ENCODE measurements at regions not wholly inside any gene's neighbourhood (a gene's known extent, or its start where the extent isn't known, plus 50 kb on each side); places are given as distances from the start of the nearest gene placed in this dataset.
"Not testable (repeated sequence)": the region's sequence is repeated elsewhere in the genome, so short reads cannot be mapped to it uniquely, and the experiment has no call there.

GRCh38 chr20:55530763-55531162, 474.6 kb downstream of the CBLN4 start:
- H3K9me3 ChIP-seq (ENCODE audit: insufficient read depth, low read depth, low read length): no peaks in the 10 kb centered on the region
- H3K4me1 ChIP-seq (ENCODE audit: insufficient read depth, low read length): peaks cover 9% of the 10 kb centered on the region; the same call in 1 of the 2 replicates
- no peak overlapping the region for H3K4me3 ChIP-seq (ENCODE audit: low read length)
- no peak overlapping the region for H3K9ac ChIP-seq (ENCODE audit: low read depth, low read length)
- H3K36me3 ChIP-seq (ENCODE audit: insufficient read depth, low read depth, low read length): no peaks in the 10 kb centered on the region
- H3K27ac ChIP-seq (ENCODE audit: low read length): no peak overlapping the region
- H3K27me3 ChIP-seq (ENCODE audit: insufficient read depth, low read length): no peaks in the 10 kb centered on the region

GRCh38 chr20:55528482-55528881, 476.8 kb downstream of the CBLN4 start:
- no peak overlapping the region for H3K9ac ChIP-seq (ENCODE audit: low read depth, low read length)
- H3K27ac ChIP-seq (ENCODE audit: low read length): no peak overlapping the region
- no peaks in the 10 kb centered on the region for H3K27me3 ChIP-seq (ENCODE audit: insufficient read depth, low read length)
- no peaks in the 10 kb centered on the region for H3K36me3 ChIP-seq (ENCODE audit: insufficient read depth, low read depth, low read length)
- H3K4me1 ChIP-seq (ENCODE audit: insufficient read depth, low read length): peaks cover 9% of the 10 kb centered on the region; the same call in 1 of the 2 replicates
- H3K4me3 ChIP-seq (ENCODE audit: low read length): no peak overlapping the region
- H3K9me3 ChIP-seq (ENCODE audit: insufficient read depth, low read depth, low read length): no peaks in the 10 kb centered on the region

GRCh38 chr20:55522296-55522815, 483.0 kb downstream of the CBLN4 start:
- no peak overlapping the region for H3K27ac ChIP-seq (ENCODE audit: low read length)
- H3K9me3 ChIP-seq (ENCODE audit: insufficient read depth, low read depth, low read length): no peaks in the 10 kb centered on the region; the same call in 1 of the 2 replicates
- H3K36me3 ChIP-seq (ENCODE audit: insufficient read depth, low read depth, low read length): no peaks in the 10 kb centered on the region
- no peak overlapping the region for H3K9ac ChIP-seq (ENCODE audit: low read depth, low read length)
- no peaks in the 10 kb centered on the region for H3K27me3 ChIP-seq (ENCODE audit: insufficient read depth, low read length)
- H3K4me3 ChIP-seq (ENCODE audit: low read length): no peak overlapping the region
- H3K4me1 ChIP-seq (ENCODE audit: insufficient read depth, low read length): no peaks in the 10 kb centered on the region

- not testable (repeated sequence) for H3K36me3 ChIP-seq (ENCODE audit: insufficient read depth, low read depth, low read length); H3K9me3 ChIP-seq (ENCODE audit: insufficient read depth, low read depth, low read length); H3K27ac ChIP-seq (ENCODE audit: low read length); H3K4me3 ChIP-seq (ENCODE audit: low read length); H3K4me1 ChIP-seq (ENCODE audit: insufficient read depth, low read length); H3K9ac ChIP-seq (ENCODE audit: low read depth, low read length); H3K27me3 ChIP-seq (ENCODE audit: insufficient read depth, low read length)
Measured at GRCh38 chr20:55517584-55517983, 487.7 kb downstream of the CBLN4 start.

- peaks cover 10% of the 10 kb centered on the region for H3K4me1 ChIP-seq (ENCODE audit: insufficient read depth, low read length)
Measured at GRCh38 chr20:55515832-55516231, 489.5 kb downstream of the CBLN4 start.

GRCh38 chr20:55514531-55514930, 490.8 kb downstream of the CBLN4 start:
- Histone ChIP-seq H3K27ac (ENCODE audit: low read length) (no peak overlapping the region), H3K36me3 (ENCODE audit: insufficient read depth, low read depth, low read length) (no peaks in the 10 kb centered on the region), H3K4me3 (ENCODE audit: low read length) (no peak overlapping the region), H3K27me3 (ENCODE audit: insufficient read depth, low read length) (no peaks in the 10 kb centered on the region), H3K9me3 (ENCODE audit: insufficient read depth, low read depth, low read length) (no peaks in the 10 kb centered on the region), H3K4me1 (ENCODE audit: insufficient read depth, low read length) (peaks cover 10% of the 10 kb centered on the region), H3K9ac (ENCODE audit: low read depth, low read length) (no peak overlapping the region)

More at GRCh38 chr20:55515832-55516231, 489.5 kb downstream of the CBLN4 start:
- Histone ChIP-seq H3K27me3 (ENCODE audit: insufficient read depth, low read length) (no peaks in the 10 kb centered on the region), H3K9ac (ENCODE audit: low read depth, low read length) (no peak overlapping the region), H3K9me3 (ENCODE audit: insufficient read depth, low read depth, low read length) (no peaks in the 10 kb centered on the region), H3K27ac (ENCODE audit: low read length) (no peak overlapping the region), H3K4me3 (ENCODE audit: low read length) (no peak overlapping the region), H3K36me3 (ENCODE audit: insufficient read depth, low read depth, low read length) (no peaks in the 10 kb centered on the region)

GRCh38 chr20:55513954-55514353, 491.4 kb downstream of the CBLN4 start:
- Histone ChIP-seq H3K9me3 (ENCODE audit: insufficient read depth, low read depth, low read length) (no peaks in the 10 kb centered on the region), H3K36me3 (ENCODE audit: insufficient read depth, low read depth, low read length) (no peaks in the 10 kb centered on the region), H3K27ac (ENCODE audit: low read length) (no peak overlapping the region), H3K9ac (ENCODE audit: low read depth, low read length) (no peak overlapping the region), H3K27me3 (ENCODE audit: insufficient read depth, low read length) (no peaks in the 10 kb centered on the region), H3K4me1 (ENCODE audit: insufficient read depth, low read length) (peaks cover 10% of the 10 kb centered on the region), H3K4me3 (ENCODE audit: low read length) (no peak overlapping the region)

GRCh38 chr20:55500130-55500529, 505.2 kb downstream of the CBLN4 start:
- Histone ChIP-seq H3K4me1 (ENCODE audit: insufficient read depth, low read length) (no peaks in the 10 kb centered on the region), H3K27ac (ENCODE audit: low read length) (no peak overlapping the region), H3K9ac (ENCODE audit: low read depth, low read length) (no peak overlapping the region), H3K9me3 (ENCODE audit: insufficient read depth, low read depth, low read length) (no peaks in the 10 kb centered on the region), H3K36me3 (ENCODE audit: insufficient read depth, low read depth, low read length) (no peaks in the 10 kb centered on the region), H3K4me3 (ENCODE audit: low read length) (no peak overlapping the region), H3K27me3 (ENCODE audit: insufficient read depth, low read length) (no peaks in the 10 kb centered on the region)

- no peaks in the 10 kb centered on the region for H3K4me1 ChIP-seq (ENCODE audit: insufficient read depth, low read length)
- no peak overlapping the region for H3K4me3 ChIP-seq (ENCODE audit: low read length)
- H3K27me3 ChIP-seq (ENCODE audit: insufficient read depth, low read length): no peaks in the 10 kb centered on the region
- no peaks in the 10 kb centered on the region; the same call in 1 of the 2 replicates for H3K9me3 ChIP-seq (ENCODE audit: insufficient read depth, low read depth, low read length)
- no peak overlapping the region for H3K27ac ChIP-seq (ENCODE audit: low read length)
- no peaks in the 10 kb centered on the region for H3K36me3 ChIP-seq (ENCODE audit: insufficient read depth, low read depth, low read length)
- H3K9ac ChIP-seq (ENCODE audit: low read depth, low read length): no peak overlapping the region
Measured at GRCh38 chr20:55488593-55488992, 516.7 kb downstream of the CBLN4 start.

GRCh38 chr20:55478724-55479450, 526.4 kb downstream of the CBLN4 start:
- Histone ChIP-seq H3K27me3 (ENCODE audit: insufficient read depth, low read length) (no peaks in the 10 kb centered on the region), H3K36me3 (ENCODE audit: insufficient read depth, low read depth, low read length) (no peaks in the 10 kb centered on the region), H3K9ac (ENCODE audit: low read depth, low read length) (no peak overlapping the region), H3K27ac (ENCODE audit: low read length) (no peak overlapping the region), H3K4me1 (ENCODE audit: insufficient read depth, low read length) (peaks cover 10% of the 10 kb centered on the region; the same call in 1 of the 2 replicates), H3K9me3 (ENCODE audit: insufficient read depth, low read depth, low read length) (no peaks in the 10 kb centered on the region), H3K4me3 (ENCODE audit: low read length) (no peak overlapping the region)

GRCh38 chr20:55472704-55473103, 532.6 kb downstream of the CBLN4 start:
- Histone ChIP-seq H3K9me3 (ENCODE audit: insufficient read depth, low read depth, low read length) (no peaks in the 10 kb centered on the region), H3K27me3 (ENCODE audit: insufficient read depth, low read length) (no peaks in the 10 kb centered on the region), H3K36me3 (ENCODE audit: insufficient read depth, low read depth, low read length) (no peaks in the 10 kb centered on the region), H3K9ac (ENCODE audit: low read depth, low read length) (no peak overlapping the region), H3K4me1 (ENCODE audit: insufficient read depth, low read length) (peaks cover 13% of the 10 kb centered on the region; the same call in 1 of the 2 replicates), H3K27ac (ENCODE audit: low read length) (no peak overlapping the region), H3K4me3 (ENCODE audit: low read length) (no peak overlapping the region)

All from iPS-20b (cell line).